ENCODE measurements at regions not wholly inside any gene's neighbourhood (a gene's known extent, or its start where the extent isn't known, plus 50 kb on each side); places are given as distances from the start of the nearest gene placed in this dataset.

- no peak for FAIRE-seq
- no peak overlapping the region for H3K27ac ChIP-seq (ENCODE audit: extremely low read length, insufficient read depth, low read length)
- no peaks in the 10 kb centered on the region for H3K27me3 ChIP-seq (ENCODE audit: control insufficient read depth in 1 of 2, insufficient read depth in 2 of 2, low read length in 2 of 2)
- no peak overlapping the region for H3K9ac ChIP-seq (ENCODE audit: insufficient read depth, low read depth, low read length)
- H3K9me3 ChIP-seq (ENCODE audit: low read length) = no peaks in the 10 kb centered on the region
- DNase-seq (ENCODE audit: low spot score) = no peak
- intact Hi-C loops (cut with micrococcal nuclease; ENCODE audit: unreplicated experiment) = no loop called here
- POLR2A ChIA-PET = no interaction called here
- no peak overlapping the region for H3K4me2 ChIP-seq (ENCODE audit: low read depth, low read length)
- H4K20me1 ChIP-seq (ENCODE audit: insufficient read depth, low read length) = no peaks in the 10 kb centered on the region
- H3K4me1 ChIP-seq (ENCODE audit: insufficient read depth, low read length) = no peaks in the 10 kb centered on the region
- in situ Hi-C loops (cut with HindIII; ENCODE audit: extremely low pct_ligation_motif_present, low pct_unique_long_range_greater_than_20kb) = no loop called here
- no TSS peak for BruUV-seq (replicated peaks)
- H3K36me3 ChIP-seq (replicated peaks in 1 of 2; ENCODE audit: control insufficient read depth in 1 of 2, insufficient read depth in 2 of 2, low read length in 2 of 2) = no peaks in the 10 kb centered on the region
- no peak for ATAC-seq
- CTCF ChIA-PET (ENCODE audit: low intra/inter-chr PET ratio, low total read pairs) = no interaction called here
- WGBS (ENCODE audit: low lambda C conversion rate) = 17% methylated on average over 4 of the region's 4 CpGs
- H3K4me3 ChIP-seq (replicated peaks in 1 of 3; ENCODE audit: insufficient read depth in 1 of 3, low read depth in 2 of 3, low read length in 3 of 3) = no peak overlapping the region
- no peaks in the 10 kb centered on the region for H3K79me2 ChIP-seq (ENCODE audit: insufficient read depth, low read length)
- H2AFZ ChIP-seq (ENCODE audit: low read length) = no peak overlapping the region
- no peak for TF ChIP-seq HMGXB4 (CRISPR knock-in tag; IDR thresholded peaks at IDR 0.05; ENCODE audit: borderline replicate concordance in 1 of 2, low read depth in 1 of 2)
- TF ChIP-seq SNAPC5 (CRISPR knock-in tag; IDR thresholded peaks at IDR 0.05; ENCODE audit: borderline replicate concordance) = no peak
- TF ChIP-seq CERS6 (CRISPR knock-in tag; IDR thresholded peaks at IDR 0.05) = no peak
- no peak for TF ChIP-seq ZNF749 (CRISPR knock-in tag; IDR thresholded peaks at IDR 0.05; ENCODE audit: borderline replicate concordance)
- no peak for TF ChIP-seq ZSCAN12 (CRISPR knock-in tag; IDR thresholded peaks at IDR 0.05)
- TF ChIP-seq ZBTB40 (IDR thresholded peaks at IDR 0.05) = no peak
- TF ChIP-seq ZBTB40 (CRISPR knock-in tag; IDR thresholded peaks at IDR 0.05) = no peak
- no peak for TF ChIP-seq POGZ (CRISPR knock-in tag; IDR thresholded peaks at IDR 0.05)
- TF ChIP-seq ZNF792 (CRISPR knock-in tag; IDR thresholded peaks at IDR 0.05) = no peak
- TF ChIP-seq ZFP41 (CRISPR knock-in tag; IDR thresholded peaks at IDR 0.05; ENCODE audit: borderline replicate concordance) = no peak
- no peak for TF ChIP-seq TCF12 (IDR thresholded peaks at IDR 0.05)
- no peak for TF ChIP-seq TCF12 (CRISPR knock-in tag; IDR thresholded peaks at IDR 0.05)
- no peak for TF ChIP-seq EP300 (IDR thresholded peaks at IDR 0.05; ENCODE audit: low read depth in 2 of 2, low read length in 2 of 2)
- TF ChIP-seq EP300 (CRISPR knock-in tag; IDR thresholded peaks at IDR 0.05; ENCODE audit: borderline replicate concordance) = no peak
- TF ChIP-seq ZNF773 (CRISPR knock-in tag; IDR thresholded peaks at IDR 0.05; ENCODE audit: borderline replicate concordance) = no peak
Observed at GRCh38 chrX:45527834-45528233, 327.2 kb upstream of the DIPK2B start.
